PC-3 (cell line): ENCODE measurements at regions not wholly inside any gene's neighbourhood (a gene's known extent, or its start where the extent isn't known, plus 50 kb on each side); places are given as distances from the start of the nearest gene placed in this dataset.
A peak's percentile ranks its signal among the peaks of the same experiment; 100 is the strongest.

ENCODE experiments used
- ATAC-seq: fragments of 200-7000 bp; cut with Tn5 transposase; 2 replicates; pipeline ENCODE4 v1.9.1; 2020; ENCODE audit warnings: mild to moderate bottlenecking, moderate library complexity
- BruUV-seq: library from RNA; stranded (reverse); fragments of 400-500 nt; replicated peaks from 2 replicates; lab custom pipeline; 2021; lab: Mats Ljungman, UMichigan
- CTCF ChIA-PET: fragments of 300-600 bp; sonication (Branson Sonifier 250); formaldehyde crosslinking; loops from one replicate; lab custom pipeline; 2022; ENCODE audit warnings: antibody characterized with exemption; lab: Charles Lee
- POLR2A ChIA-PET: fragments of 300-600 bp; sonication (Branson Sonifier 250); formaldehyde crosslinking; loops from one replicate; lab custom pipeline; 2022; ENCODE audit warnings: antibody characterized with exemption; ENCODE audit not compliant: unreplicated experiment; lab: Charles Lee
- DNase-seq: peaks from one replicate; pipeline ENCODE4 v3.0.0-alpha.2; 2015
- H2AFZ ChIP-seq: fragments of 300-600 bp; sonication (generic); 2 replicates; pipeline ENCODE4 v1.6.0; 2016; ENCODE audit warnings: antibody characterized with exemption, low read length
- H3F3A ChIP-seq: fragments of 300-600 bp; sonication (generic); one replicate; pipeline ENCODE4 v1.6.0; 2017; ENCODE audit warnings: antibody characterized with exemption, low read length, control low read depth, mild to moderate bottlenecking; ENCODE audit not compliant: unreplicated experiment
- H3K27ac ChIP-seq: fragments of 300-600 bp; sonication (generic); 2 replicates; pipeline ENCODE4 v1.5.1; 2016; ENCODE audit warnings: mild to moderate bottlenecking, low read length
- H3K27me3 ChIP-seq: fragments of 300-600 bp; sonication (generic); 2 replicates; pipeline ENCODE4 v1.6.1; 2016; ENCODE audit warnings: low read length, mixed read lengths
- H3K36me3 ChIP-seq: fragments of 300-600 bp; sonication (generic); 2 replicates; pipeline ENCODE4 v1.6.1; 2016; ENCODE audit warnings: low read depth, mixed run types, low read length, mixed read lengths
- H3K4me1 ChIP-seq: fragments of 300-600 bp; sonication (generic); 2 replicates; pipeline ENCODE4 v1.5.1; 2016; ENCODE audit warnings: low read length; ENCODE audit not compliant: insufficient read depth
- H3K4me2 ChIP-seq: fragments of 300-600 bp; sonication (generic); 2 replicates; pipeline ENCODE4 v1.6.0; 2016; ENCODE audit warnings: low read length
- H3K4me3 ChIP-seq: fragments of 300-600 bp; sonication (generic); 2 replicates; pipeline ENCODE4 v1.5.1; 2016; ENCODE audit warnings: mild to moderate bottlenecking, low read length, mixed read lengths
- H3K79me2 ChIP-seq: fragments of 300-600 bp; sonication (generic); 2 replicates; pipeline ENCODE4 v1.6.1; 2017; ENCODE audit warnings: low read length, mixed read lengths
- H3K9ac ChIP-seq: fragments of 300-600 bp; sonication (generic); 2 replicates; pipeline ENCODE4 v1.6.0; 2016; ENCODE audit warnings: mild to moderate bottlenecking, low read length
- H3K9me2 ChIP-seq: fragments of 300-600 bp; sonication (generic); replicated peaks from 2 replicates; pipeline ENCODE4 v1.6.1; 2016; ENCODE audit warnings: mixed run types, low read length, mixed read lengths
- H3K9me3 ChIP-seq: fragments of 300-600 bp; sonication (generic); 2 replicates; pipeline ENCODE4 v1.6.1; 2016; ENCODE audit warnings: low read length, mixed read lengths
- H4K20me1 ChIP-seq: fragments of 300-600 bp; sonication (generic); 2 replicates; pipeline ENCODE4 v1.6.1; 2016; ENCODE audit warnings: low read length, mixed read lengths
- CTCF ChIP-seq: fragments of 300-600 bp; sonication (generic); conservative IDR thresholded peaks from 2 replicates; pipeline ENCODE4 v1.5.1; 2017; ENCODE audit warnings: antibody characterized with exemption, low read depth, mild to moderate bottlenecking, low read length
- EZH2 ChIP-seq: fragments of 300-600 bp; sonication (generic); IDR thresholded peaks from one replicate; pipeline ENCODE4 v1.6.1; 2017; ENCODE audit warnings: antibody characterized with exemption, mild to moderate bottlenecking, low read length; ENCODE audit not compliant: unreplicated experiment
- EZH2phosphoT487 ChIP-seq: fragments of 300-600 bp; sonication (generic); IDR thresholded peaks from 2 replicates; pipeline ENCODE4 v1.6.1; 2018; ENCODE audit warnings: mild to moderate bottlenecking, antibody characterized with exemption, low read length, borderline replicate concordance
- intact Hi-C: fragments of 100-400 bp; cut with micrococcal nuclease; formaldehyde crosslinking; loops from 2 replicates; pipeline ENCODE4 v1.9.0; 2023

GRCh38 chr5:152237531-152237930, 167.5 kb downstream of the NMUR2 start:
- Histone ChIP-seq H3K9ac (no peak overlapping the region), H3K4me2 (no peak overlapping the region), H3F3A (no peaks in the 10 kb centered on the region), H2AFZ (no peak overlapping the region), H3K9me2 (no peaks in the 10 kb centered on the region), H3K79me2 (no peaks in the 10 kb centered on the region), H3K27me3 (no peaks in the 10 kb centered on the region), H3K9me3 (no peaks in the 10 kb centered on the region), H3K27ac (no peak overlapping the region), H3K4me3 (no peak overlapping the region), H3K4me1 (no peaks in the 10 kb centered on the region), H4K20me1 (no peaks in the 10 kb centered on the region), H3K36me3 (no peaks in the 10 kb centered on the region)
- BruUV-seq = no TSS peak
- DNase-seq (no peak), ATAC-seq (no peak)
- intact Hi-C loops = no loop called here
- CTCF ChIA-PET = no interaction called here
- TF ChIP-seq CTCF = no peak
- POLR2A ChIA-PET = no interaction called here

DNA sequence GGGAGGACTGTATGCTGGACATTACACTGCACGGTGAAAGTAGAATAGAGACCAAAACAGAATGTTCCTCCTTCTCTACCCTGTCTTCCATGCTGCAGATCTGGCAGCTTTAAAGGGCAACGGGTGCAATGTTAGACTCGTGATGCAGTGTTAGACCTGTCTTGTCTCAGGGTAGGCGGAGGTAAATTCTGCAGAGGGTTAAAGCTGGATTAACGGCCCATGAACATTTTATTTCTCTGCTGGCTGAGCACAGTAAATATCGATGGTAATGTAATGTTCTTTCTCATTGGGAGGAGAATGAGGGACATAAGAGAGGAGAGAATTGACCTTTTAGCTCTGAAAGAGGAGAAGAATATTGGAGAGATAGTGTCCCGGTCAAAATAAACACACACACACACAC, 178.9 kb downstream of the NMUR2 start:
- no peaks in the 10 kb centered on the region for H3K4me1 ChIP-seq
- H3F3A ChIP-seq = no peaks in the 10 kb centered on the region
- TF ChIP-seq EZH2 (no peak), CTCF (no peak), EZH2phosphoT487 (no peak)
- ATAC-seq = no peak
- ChIA-PET POLR2A (no interaction called here), CTCF (no interaction called here)
- H3K4me2 ChIP-seq = no peak overlapping the region
- intact Hi-C loops = no loop called here
- H3K9me2 ChIP-seq = no peaks in the 10 kb centered on the region
- no peaks in the 10 kb centered on the region for H3K9me3 ChIP-seq
- no peak overlapping the region for H3K27ac ChIP-seq
- DNase-seq = no peak
- no peaks in the 10 kb centered on the region for H3K27me3 ChIP-seq
- H2AFZ ChIP-seq = no peak overlapping the region
- H4K20me1 ChIP-seq = no peaks in the 10 kb centered on the region
- no TSS peak for BruUV-seq
- H3K79me2 ChIP-seq = no peaks in the 10 kb centered on the region
- H3K9ac ChIP-seq = no peak overlapping the region
- H3K36me3 ChIP-seq = no peaks in the 10 kb centered on the region
- no peak overlapping the region for H3K4me3 ChIP-seq

DNA sequence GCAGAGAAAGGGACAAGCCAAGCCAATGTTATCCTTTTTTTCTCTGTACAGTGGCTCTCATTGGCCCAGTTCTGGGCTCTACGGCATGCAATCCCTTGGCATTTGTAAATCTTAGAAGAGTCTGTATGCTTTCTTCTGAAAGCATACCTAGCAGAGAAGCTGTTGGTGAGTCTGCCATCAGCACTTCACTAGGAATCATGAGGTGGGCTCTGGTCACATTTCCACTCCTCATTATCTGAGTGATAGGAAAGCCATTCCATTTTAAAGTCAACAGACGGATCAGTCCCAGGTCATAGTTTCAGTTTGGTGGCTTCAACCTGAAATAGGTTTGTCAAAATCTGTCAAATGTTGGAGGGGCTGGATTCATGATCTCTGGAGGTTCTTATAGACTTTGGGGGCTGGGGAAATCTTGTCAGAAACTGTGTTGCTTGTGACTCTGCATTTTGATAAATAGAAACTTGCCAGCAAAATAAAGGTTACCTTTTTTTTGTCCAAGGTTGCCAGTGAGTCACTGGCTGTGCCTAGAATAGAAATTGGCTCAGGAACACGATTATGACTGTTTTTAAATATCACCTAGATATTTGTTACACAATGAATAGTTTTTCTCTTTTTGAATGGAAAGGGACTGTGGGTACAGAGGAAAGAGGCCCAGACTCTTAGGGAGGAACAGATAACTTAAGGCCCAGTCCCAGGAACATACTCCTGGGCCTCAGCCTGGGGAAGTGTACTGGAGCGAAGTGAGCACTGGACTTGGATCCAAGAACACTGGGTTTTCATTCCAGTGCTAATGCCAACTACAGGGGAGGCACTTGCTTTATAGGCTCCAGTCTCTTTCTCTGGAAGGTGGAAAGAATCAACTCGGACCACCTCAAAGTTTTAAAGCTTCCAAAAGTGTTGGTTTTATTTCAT, 183.1 kb downstream of the NMUR2 start:
- TF ChIP-seq CTCF = no peak
- TF ChIP-seq EZH2 = no peak
- no peak for TF ChIP-seq EZH2phosphoT487
- Histone ChIP-seq H3K9me2 (no peaks in the 10 kb centered on the region), H3K4me2 (no peak overlapping the region), H4K20me1 (no peaks in the 10 kb centered on the region), H3K79me2 (no peaks in the 10 kb centered on the region), H3K36me3 (no peaks in the 10 kb centered on the region), H3K27me3 (no peaks in the 10 kb centered on the region), H3K27ac (no peak overlapping the region), H3K9ac (no peak overlapping the region), H3K4me3 (no peak overlapping the region), H3F3A (no peaks in the 10 kb centered on the region), H3K4me1 (peaks cover 11% of the 10 kb centered on the region; the same call in 1 of the 2 replicates), H3K9me3 (no peaks in the 10 kb centered on the region), H2AFZ (no peak overlapping the region)
- ChIA-PET POLR2A (no interaction called here), CTCF (no interaction called here)
- ATAC-seq (peak; percentile 27; the same call in 1 of the 2 replicates), DNase-seq (peak; percentile 28)
- no TSS peak for BruUV-seq
- intact Hi-C loops = no loop called here
